NCI-H146 treated with DMSO at 0.1 percent for 48 hours (cell line): ENCODE measurements at regions not wholly inside any gene's neighbourhood (a gene's known extent, or its start where the extent isn't known, plus 50 kb on each side); places are given as distances from the start of the nearest gene placed in this dataset.

Experiments used
- DNase-seq: peaks from one replicate; lab custom pipeline; 2025; ENCODE audit not compliant: unreplicated experiment; lab: John Stamatoyannopoulos, UW

DNA sequence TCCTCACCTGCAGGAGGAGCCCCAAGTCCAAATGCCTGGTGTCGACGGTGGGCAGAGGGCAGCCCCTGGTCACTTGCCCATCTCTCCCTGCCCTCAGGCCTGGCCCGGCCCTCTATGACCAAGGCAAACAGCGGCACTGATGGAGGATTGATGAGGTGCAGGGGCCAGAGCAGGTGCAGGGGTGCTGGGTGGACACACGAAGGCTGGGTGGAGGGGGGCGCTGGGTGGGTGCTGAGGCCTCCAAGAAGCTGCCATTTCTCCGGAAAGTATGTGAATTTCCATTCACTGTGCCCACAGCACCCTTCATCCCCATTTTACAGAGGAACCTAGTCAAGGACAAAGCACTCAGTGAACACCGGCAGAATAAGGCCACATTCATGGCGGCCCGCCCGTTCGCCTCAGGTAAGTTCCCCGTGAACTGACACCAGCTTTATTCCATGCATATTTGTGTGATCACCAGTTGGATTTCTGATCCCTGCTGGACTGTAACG is 143.8 kb upstream of the PPP1R26 start:
- no peak for DNase-seq

GRCh38 chr9:135336722-135337527 is 142.7 kb upstream of the PPP1R26 start:
- DNase-seq, result no peak

GRCh38 chr9:135338546-135338945 is 141.0 kb upstream of the PPP1R26 start:
- DNase-seq, result no peak

DNA sequence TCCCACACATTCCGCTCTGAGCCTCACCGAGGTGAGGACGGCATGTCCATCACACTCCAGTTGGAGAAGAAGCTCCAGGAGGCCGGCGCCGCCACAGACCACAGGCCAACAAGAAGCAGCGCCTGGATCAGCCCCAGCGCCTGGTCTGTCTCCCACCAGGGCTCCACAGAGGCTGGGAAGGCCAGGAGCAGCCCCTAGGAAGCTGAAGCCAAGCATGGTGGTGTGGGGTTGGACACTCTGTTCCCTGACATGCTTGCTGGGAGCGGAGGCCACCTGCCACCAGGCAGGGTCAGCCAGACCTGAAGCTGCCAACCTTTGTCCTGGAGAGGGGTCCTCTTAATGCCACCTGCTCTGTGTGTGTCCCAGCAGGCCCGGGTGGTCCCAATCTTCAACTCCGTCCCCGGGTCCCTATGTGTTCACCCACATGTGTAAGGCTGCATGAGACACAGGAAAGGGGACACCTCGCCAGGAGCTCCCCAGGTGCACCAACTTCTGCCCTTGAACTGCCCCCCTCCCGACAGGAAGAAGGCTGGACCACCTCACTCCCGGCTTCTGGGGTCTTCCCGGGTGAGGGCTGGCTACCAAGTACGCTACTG is 140.1 kb upstream of the PPP1R26 start:
- no peak for DNase-seq

DNA sequence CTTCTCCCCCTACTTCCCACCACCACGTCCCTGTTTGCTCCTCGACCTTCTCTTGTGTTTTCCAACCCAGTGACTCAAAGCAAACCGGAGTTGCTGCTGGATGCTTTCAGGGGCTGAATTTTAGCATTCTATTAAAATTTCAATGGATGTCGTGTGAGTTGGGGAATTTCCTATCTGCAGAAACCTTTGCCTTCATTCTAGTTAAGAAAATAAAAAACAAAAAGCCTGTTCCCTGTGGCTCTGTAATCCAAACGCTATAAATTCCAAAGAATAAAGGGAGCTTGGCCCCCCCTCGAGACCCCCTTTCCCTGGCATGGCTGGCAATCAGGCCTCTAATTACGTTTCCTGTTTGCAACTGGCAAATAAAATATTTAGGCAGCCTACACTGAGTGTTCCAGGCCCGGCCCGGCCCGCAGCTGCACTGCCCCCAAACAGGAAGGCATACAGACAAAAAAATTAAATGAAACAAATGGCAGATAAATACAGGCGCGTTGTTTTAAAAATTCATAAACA is 139.4 kb upstream of the PPP1R26 start:
- no peak for DNase-seq

GRCh38 chr9:135340726-135341475 is 138.7 kb upstream of the PPP1R26 start:
- no peak for DNase-seq

GRCh38 chr9:135341612-135342169 is 137.9 kb upstream of the PPP1R26 start:
- no peak for DNase-seq

- DNase-seq, result no peak
Measured at GRCh38 chr9:135342206-135343130, 137.1 kb upstream of the PPP1R26 start.

DNA sequence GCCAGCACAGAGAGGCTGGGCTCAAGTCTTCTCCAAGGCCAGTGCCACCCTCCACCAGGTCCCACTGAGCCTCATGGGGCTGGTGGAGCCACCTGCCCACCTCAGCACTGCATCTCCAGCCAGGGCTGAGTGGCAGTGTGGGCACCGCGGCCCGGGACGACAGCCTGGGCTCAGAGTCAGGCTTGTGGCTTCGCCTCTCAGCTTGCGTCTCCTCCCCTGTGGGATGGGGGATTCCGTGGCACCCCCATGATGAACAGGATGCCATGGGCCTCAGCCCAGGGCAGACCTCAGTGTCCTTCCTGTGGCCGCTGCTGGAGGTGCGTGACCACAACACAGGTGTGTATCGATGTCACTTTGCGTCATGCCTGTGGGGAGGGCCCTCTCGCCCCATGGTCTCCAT is 136.4 kb upstream of the PPP1R26 start:
- no peak for DNase-seq

GRCh38 chr9:135343837-135344522 is 135.6 kb upstream of the PPP1R26 start:
- DNase-seq, result no peak

- DNase-seq, result no peak
Measured at GRCh38 chr9:135344523-135344901, 135.1 kb upstream of the PPP1R26 start.

- no peak for DNase-seq
Measured at GRCh38 chr9:135344915-135345500, 134.6 kb upstream of the PPP1R26 start.

DNA sequence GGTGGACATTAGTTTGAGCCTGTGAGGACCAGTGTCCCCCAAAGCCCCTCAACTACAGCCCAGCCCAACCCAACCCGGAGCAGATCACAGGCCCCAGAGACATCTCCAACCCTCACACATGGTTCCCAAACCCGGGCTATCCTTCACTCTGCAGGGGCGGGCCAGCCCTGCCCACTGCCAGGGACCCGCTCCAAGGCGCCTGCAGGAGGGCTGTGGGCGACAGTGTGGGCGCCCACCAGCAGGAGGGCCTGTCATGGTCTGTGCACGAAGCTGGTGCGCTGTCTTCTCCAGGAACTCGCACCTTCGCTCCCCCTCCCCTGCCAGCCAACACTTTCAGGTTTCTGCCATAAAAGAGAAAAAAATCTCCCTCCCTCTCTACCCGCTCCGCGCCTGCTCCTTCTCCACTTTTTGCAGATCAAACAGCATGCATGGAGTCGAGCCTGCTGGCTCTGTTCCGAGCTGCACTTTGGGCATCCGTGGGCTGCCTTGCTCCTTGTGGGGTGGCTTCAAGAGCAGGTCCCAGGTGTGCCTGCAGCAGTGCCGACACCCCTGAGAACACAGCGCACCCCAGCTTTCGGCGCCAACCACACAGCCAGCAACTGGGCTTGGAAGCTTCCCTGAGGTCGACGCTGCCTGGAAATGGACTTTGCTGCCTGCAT is 133.7 kb upstream of the PPP1R26 start:
- DNase-seq, result no peak

GRCh38 chr9:135346438-135347050 is 133.0 kb upstream of the PPP1R26 start:
- no peak for DNase-seq

GRCh38 chr9:135347461-135347860 is 132.1 kb upstream of the PPP1R26 start:
- no peak for DNase-seq

DNA sequence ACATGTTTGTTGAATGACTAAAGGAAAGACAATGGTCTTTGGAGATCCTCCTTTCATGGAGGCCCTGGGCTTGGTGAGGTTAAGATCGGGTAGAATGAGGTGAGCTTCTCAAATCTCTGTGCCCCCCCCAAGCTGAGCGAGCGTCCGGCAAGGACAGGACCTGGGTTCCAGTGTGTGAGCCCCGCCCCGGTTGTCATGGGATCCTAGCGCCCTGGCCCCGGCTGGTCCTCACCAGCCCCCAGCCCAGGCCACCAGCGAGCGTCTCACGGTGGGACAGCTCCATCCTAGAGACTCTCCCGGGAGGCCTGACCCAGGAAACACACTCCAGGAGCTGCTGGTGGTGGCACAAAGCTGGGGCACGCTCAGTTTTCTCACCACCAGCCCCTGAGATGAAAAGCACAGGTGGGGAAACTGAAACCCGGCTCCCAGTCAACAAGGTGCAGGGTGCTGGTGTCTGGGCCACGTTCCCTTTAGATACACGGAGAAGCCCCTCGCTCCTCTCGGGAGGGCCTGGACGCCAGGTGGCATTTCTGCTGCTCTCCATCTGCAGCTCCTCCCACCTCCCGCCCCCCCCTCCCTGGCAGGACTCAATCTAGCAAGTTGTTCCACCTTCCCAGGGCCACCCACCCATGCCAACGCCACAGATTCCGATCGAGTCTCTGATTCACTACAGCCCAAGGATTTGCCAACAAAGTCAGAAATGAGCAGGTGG is 131.3 kb upstream of the PPP1R26 start:
- no peak for DNase-seq

DNA sequence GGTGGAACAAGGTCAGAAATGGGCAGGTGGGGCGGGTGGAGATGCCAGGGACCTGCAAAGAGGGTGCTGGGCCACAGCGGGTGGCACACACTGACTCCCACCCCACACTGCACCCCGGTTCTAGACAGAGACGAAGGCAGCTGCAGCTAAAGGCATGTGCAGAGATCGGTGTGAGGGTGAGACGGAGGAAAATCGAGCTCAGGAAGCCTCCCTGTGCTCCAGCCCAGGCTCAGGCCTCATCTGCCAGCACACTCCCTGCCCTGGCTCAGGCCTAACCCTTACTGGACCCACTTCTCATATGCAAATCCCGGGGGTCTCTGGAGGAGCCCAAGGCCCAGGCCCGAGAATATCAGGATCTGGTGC is 130.8 kb upstream of the PPP1R26 start:
- DNase-seq, result no peak
